ENCODE measurements at regions not wholly inside any gene's neighbourhood (a gene's known extent, or its start where the extent isn't known, plus 50 kb on each side); places are given as distances from the start of the nearest gene placed in this dataset.

DNA sequence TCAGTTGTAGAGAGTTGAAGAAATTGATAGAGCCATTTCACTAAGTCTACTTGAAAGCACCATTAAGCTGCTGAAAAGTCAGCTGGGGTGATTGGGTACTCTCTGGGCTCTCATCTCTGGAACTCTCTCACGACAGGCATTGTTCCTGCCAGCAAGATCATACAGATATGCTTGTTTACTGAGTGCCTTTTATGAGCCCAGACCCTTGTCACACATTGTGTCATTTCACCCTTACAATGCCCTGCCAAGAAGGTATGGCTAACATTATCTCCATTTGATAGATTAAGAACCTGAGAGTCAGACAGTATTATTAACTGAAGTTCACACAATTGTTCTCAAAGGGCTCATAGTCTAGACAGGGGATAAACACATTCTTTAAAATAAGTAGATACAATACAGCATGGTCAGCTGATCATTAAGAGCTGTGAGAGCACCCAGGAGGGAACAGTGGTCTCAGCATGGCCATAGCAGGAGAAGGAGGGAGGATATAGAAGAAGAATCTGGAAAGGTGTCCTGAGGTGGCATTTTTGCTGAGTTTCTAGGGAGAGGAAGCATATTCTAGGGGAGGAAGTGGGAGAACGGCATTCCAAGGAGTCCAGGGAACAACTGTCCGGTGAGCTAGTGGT is 580.5 kb downstream of the INSC start:
- H3K4me3 Mint-ChIP-seq: no peak overlapping the region
- TF ChIP-seq, protein P1, sequence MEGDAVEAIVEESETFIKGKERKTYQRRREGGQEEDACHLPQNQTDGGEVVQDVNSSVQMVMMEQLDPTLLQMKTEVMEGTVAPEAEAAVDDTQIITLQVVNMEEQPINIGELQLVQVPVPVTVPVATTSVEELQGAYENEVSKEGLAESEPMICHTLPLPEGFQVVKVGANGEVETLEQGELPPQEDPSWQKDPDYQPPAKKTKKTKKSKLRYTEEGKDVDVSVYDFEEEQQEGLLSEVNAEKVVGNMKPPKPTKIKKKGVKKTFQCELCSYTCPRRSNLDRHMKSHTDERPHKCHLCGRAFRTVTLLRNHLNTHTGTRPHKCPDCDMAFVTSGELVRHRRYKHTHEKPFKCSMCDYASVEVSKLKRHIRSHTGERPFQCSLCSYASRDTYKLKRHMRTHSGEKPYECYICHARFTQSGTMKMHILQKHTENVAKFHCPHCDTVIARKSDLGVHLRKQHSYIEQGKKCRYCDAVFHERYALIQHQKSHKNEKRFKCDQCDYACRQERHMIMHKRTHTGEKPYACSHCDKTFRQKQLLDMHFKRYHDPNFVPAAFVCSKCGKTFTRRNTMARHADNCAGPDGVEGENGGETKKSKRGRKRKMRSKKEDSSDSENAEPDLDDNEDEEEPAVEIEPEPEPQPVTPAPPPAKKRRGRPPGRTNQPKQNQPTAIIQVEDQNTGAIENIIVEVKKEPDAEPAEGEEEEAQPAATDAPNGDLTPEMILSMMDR (conservative IDR thresholded peaks at IDR 0.05): no peak
- H4K20me1 ChIP-seq (ENCODE audit: control insufficient read depth, insufficient read depth, insufficient read length): no peaks in the 10 kb centered on the region
- H3K9ac ChIP-seq (ENCODE audit: extremely low read depth, insufficient read length, low read length): no peak overlapping the region
- H3K23me2 ChIP-seq (ENCODE audit: insufficient read length, low read depth, low read length, poor library complexity, severe bottlenecking): no peaks in the 10 kb centered on the region
- no peak overlapping the region for H3K56ac ChIP-seq (ENCODE audit: insufficient read length, low read depth, low read length)
- no peak overlapping the region for H3T11ph ChIP-seq (ENCODE audit: low read length)
- peaks cover 13% of the 10 kb centered on the region for H3K27me3 Mint-ChIP-seq (ENCODE audit: low read depth)
- H3K23ac ChIP-seq (ENCODE audit: insufficient read length, low read depth, low read length): no peak overlapping the region
- no peak overlapping the region for H3K4ac ChIP-seq (ENCODE audit: low read depth, low read length)
- no peaks in the 10 kb centered on the region for H3K79me1 ChIP-seq (ENCODE audit: insufficient read depth, low read depth, low read length, poor library complexity, severe bottlenecking)
- H3K79me2 ChIP-seq (ENCODE audit: insufficient read depth, low read length): no peaks in the 10 kb centered on the region
- no peak overlapping the region for H2BK120ac ChIP-seq (ENCODE audit: low read depth, low read length, poor library complexity, severe bottlenecking)
- no peaks in the 10 kb centered on the region for H3K4me1 ChIP-seq (ENCODE audit: insufficient read depth, low read length)
- H2BK15ac ChIP-seq (ENCODE audit: low read depth, low read length): no peak overlapping the region
- no peak overlapping the region for H2BK12ac ChIP-seq (ENCODE audit: insufficient read length, low read depth, low read length)
- no peak overlapping the region for H2BK5ac ChIP-seq (ENCODE audit: insufficient read length, low read length)
- no peak for DNase-seq
- WGBS (ENCODE audit: extremely low coverage, insufficient read length, low lambda C conversion rate): no CpG with 5 or more reads among the region's 3 CpGs
- H4K8ac ChIP-seq (replicated peaks; ENCODE audit: insufficient read length, low read depth, low read length): no peak overlapping the region
- H3K27ac ChIP-seq (ENCODE audit: insufficient read length, low read depth, low read length): no peak overlapping the region
- no peak overlapping the region for H2AK5ac ChIP-seq (ENCODE audit: insufficient read length, low read length)
- peaks cover 4 to 6% of the 10 kb centered on the region in 2 experiments; a peak in 3 of 5 replicates for H3K9me3 Mint-ChIP-seq
- H3K18ac ChIP-seq (ENCODE audit: insufficient read length, low read depth, low read length): no peak overlapping the region
- no peak overlapping the region for H3K27ac Mint-ChIP-seq
- H3K36me3 Mint-ChIP-seq (ENCODE audit: insufficient read depth in 1 of 3, low read depth in 3 of 3): peaks cover 2 to 10% (median 2%) of the 10 kb centered on the region in 3 experiments; a peak in 5 of 7 replicates
- no peaks in the 10 kb centered on the region for H3K9me3 ChIP-seq (ENCODE audit: control insufficient read depth, low read depth, low read length)
- no peaks in the 10 kb centered on the region for H3K27me3 ChIP-seq (ENCODE audit: insufficient read depth, low read length)
- peaks cover 2 to 3% of the 10 kb centered on the region in 2 experiments; a peak in 3 of 4 replicates for H3K4me1 Mint-ChIP-seq
- no peak overlapping the region for H3K14ac ChIP-seq (ENCODE audit: insufficient read depth, low read length)
- no peak overlapping the region for H3K4me2 ChIP-seq (ENCODE audit: insufficient read depth, insufficient read length, low read length)
- H4K5ac ChIP-seq (ENCODE audit: insufficient read length, low read depth, low read length): no peak overlapping the region
- peak overlapping the region; percentile 0 for H2BK20ac ChIP-seq (ENCODE audit: low read depth, low read length, poor library complexity, severe bottlenecking)
- H2AFZ ChIP-seq (ENCODE audit: low read length): no peak overlapping the region
- H4K91ac ChIP-seq (ENCODE audit: insufficient read length, low read depth, low read length): no peak overlapping the region

Measured in H9 (cell line).